ENCODE measurements at regions not wholly inside any gene's neighbourhood (a gene's known extent, or its start where the extent isn't known, plus 50 kb on each side); places are given as distances from the start of the nearest gene placed in this dataset.

DNA sequence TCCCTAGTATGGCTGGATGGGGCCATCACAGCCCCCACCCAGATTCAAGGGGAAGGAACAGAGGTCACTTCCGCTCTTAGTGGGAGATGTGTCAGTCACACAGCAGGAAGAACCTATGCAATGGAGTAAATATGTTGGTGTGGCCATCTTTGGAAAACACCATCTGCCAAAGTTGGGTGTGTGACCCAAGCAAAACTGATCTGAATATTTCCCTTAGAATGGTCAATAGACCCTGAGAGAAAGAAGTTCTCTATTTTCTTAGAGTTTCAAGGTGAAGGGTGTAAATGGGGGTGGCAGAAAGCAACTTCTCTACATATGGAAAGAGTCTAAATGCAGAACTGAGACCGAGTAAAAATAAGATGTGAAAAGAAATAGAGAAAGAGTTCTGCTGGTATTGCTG, 212.7 kb downstream of the ESM1 start:
- no peak for DNase-seq (ENCODE audit: low read depth in 2 of 2)

DNA sequence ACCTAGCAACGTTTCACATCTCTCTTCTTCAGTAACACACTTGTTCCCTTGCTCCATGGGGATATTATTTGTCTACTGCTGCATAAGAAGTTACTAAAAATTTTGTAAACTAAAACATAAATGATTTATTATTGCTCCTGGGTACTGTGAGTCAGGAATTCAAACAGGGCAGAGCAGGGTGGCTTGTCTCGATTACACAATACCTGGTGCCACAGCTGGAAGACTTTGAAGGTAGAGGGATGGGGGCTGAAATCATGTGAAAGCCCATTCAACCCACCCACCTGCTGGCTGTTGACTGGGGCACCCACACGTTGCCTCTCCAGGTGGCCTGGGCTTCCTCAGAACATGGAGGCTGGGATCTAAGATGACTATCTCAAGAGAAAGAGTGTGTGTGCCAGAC, 213.2 kb downstream of the ESM1 start:
- DNase-seq (ENCODE audit: low read depth in 2 of 2), result no peak

DNA sequence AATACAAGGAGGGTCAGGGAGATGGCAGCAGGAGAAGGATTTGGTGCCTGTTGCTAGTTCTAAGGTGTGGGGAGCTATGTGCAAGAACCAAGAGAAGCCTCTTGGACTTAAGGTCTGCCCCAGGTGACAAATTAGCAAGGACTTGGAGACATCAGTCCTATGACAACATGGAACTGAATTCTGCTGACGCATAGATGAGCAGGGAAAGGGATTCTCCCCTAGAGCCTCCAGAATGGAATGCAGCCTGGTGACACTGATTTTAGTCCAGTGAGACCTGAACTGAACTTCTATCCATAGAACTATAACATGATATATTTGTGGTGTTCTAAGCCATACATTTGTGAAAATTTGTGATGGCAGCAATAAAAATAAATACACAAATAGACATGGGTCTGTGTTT, 215.6 kb downstream of the ESM1 start:
- DNase-seq (ENCODE audit: low read depth in 2 of 2), result no peak

DNA sequence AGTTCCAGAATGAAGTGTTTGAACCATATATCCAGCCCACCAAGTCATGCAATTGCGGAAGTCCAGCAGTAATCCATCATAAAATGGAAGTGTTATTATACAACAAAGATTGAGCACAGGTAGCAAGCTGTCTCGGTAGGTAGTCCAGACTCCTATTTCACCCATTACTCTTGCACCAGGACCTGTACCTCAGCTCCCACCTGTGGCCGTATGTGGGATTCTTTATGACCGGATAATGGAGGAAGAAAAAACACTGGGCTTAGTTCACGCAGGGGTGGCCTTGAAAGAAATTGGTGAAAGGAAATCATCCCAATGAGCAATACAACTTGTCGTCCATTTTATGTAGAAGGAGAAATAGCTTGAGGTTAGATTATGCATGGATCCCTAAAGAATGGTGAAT, 216.3 kb downstream of the ESM1 start:
- DNase-seq (ENCODE audit: low read depth in 2 of 2), result no peak

DNA sequence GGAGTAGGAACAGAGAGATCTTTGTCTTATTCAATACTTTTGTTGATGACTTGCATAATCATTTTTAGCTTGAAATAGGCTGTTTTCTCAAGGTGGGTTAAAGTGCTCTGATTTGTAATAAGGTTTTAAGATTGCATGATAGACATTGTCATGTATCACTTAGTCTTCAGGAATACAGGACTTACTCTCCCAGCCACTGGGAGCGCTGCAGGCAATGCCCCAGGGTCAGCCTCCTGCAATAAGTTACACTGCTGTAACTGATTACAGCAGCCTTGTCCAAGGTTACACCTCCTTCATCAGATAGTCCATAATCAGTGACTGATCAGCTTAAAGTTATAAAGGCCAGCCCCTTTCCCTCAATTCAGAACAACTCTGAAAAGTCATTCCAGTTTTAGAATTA, 218.6 kb downstream of the ESM1 start:
- DNase-seq (ENCODE audit: low read depth in 2 of 2), result no peak

DNA sequence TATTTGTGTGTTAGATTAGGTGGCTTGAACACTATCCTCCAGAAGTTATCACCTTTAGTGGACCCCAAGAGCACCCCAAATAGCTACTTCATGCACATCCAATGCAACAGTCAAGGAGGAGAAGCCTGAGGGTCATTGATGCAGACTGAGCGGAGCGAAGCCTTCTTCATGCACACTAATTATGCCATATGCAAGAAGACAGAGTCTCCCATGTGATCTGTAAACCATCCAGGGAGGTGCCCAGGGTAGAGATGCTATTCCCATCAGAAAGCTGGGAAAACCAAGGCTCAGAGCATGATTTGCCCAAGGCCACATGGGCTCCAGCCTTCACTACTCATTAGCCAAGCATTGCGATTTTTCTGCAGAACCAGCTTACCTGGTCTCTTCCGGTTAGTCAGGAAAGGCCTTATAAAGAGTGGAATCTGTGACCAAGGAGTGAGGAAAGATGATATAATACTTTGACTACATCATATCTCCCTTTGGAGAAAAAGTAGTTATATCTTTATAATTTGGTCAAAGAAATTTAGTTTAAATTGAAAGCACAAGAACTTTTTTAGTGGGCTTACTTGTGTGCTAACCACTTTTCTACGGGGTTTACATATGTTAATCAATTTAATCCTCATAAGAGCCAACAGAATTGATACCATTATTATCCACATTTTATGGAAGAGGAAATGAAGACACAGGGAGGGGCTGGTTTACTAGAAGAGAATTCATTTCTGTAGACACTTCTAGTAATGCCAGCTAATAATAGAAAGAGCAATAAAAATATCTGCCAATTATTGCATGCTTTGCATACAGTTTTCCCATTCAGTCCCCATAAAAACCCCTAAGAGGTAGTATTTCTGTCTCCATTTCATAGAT, 220.0 kb downstream of the ESM1 start:
- DNase-seq (ENCODE audit: low read depth in 2 of 2), result no peak

DNA sequence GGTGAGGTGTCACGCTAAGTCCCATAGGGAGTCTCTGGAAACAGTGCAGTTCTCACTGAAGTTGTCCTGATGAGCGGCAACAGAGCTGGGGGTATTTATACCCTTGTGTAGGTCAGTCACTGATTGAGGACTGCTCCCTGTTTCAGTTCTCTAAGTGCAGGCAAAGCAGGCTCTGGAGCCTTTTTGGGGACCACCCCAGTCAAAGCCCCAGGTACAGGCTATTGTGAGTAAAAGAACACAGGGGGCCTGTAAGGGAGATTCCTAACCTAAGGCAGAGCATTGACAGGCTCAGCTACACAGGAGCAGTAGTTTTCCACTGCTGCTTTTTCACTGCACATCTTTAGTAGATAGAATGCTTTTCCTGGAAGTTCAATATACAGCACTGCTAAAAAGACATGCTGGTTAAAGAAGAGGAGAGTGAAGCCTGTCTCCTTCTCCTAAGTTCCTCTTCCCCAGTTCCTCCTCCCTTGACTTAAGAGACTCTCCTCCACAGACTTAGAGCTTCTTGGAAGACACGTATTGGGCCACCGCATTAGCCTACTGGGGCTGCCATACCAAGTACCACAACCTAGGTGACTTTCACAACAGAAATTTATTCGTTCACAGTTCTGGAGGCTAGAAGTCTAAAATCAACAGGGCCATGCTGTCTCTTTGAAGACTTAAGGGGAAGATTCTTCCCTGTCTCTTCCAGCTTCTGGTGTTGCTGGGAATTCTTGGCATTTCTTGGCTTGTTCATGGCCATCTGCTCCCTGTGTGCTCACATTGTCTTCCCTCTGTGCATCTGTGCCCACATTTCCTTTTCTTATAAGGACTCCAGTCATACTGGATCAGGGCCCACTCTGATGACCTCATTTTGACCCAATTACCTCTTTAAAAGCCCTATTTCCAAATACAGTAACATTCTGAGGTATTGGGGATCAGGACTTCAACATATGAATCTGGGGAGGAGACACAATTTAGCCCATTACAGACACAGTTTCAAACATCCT, 221.0 kb downstream of the ESM1 start:
- no peak for DNase-seq (ENCODE audit: low read depth in 2 of 2)

DNA sequence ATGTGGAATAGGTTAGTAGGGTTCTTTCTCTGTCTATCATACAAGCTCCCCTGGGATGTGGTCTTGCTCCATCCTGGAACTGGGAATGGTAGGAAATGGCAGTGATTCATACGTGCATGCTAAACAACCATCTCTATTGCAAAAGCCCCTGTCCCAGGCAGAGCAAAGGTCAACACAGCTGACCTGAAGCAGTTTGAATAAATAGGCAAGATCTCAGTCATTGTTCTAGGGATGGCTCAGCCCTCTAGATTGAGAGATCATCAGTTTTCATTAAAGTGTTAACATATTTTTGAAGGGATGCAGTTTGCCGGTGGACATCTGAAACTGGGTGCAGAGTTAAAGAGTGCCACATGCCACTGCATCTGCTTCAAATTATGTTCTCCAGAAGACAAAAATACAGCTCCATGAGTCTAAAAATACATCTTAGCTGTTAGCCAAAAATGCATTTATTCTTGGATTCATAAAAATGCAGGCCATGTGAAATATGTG, 224.1 kb downstream of the ESM1 start:
- DNase-seq (ENCODE audit: low read depth in 2 of 2), result no peak

DNA sequence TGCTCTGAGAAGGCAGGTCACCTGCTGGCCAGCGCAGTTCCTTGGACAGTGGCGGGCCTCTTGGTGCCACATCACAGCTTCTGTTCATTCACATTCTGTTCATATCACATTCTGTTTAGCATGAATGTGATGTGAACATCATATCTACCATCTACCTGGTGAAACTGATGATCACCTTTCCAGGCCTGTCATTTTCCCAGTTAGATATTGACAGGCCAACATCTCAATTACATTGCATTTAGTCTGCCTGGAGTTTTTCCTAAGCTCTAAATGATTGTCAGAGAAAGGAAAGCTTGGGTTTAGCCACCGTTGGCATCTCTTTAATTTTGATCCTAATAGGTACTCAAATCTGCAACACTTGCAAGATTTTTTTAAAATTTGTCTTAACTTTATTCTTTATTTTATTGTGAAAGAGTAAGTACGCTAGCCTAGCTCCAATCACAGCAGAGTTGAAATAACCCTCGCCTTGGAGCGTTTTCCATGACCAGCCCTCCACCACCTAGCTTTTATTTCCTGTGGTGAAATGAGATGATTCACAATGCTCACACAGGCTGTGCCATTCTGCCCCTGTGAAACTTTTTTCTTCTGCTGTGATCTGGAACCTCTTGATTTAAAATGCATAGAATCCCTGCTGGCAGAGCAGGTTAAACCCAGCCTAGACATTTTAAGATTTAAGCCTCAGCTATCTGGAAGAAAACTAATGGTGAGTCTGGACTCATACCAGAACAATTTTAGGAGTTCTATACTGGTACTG, 225.0 kb downstream of the ESM1 start:
- no peak for DNase-seq (ENCODE audit: low read depth in 2 of 2)

DNA sequence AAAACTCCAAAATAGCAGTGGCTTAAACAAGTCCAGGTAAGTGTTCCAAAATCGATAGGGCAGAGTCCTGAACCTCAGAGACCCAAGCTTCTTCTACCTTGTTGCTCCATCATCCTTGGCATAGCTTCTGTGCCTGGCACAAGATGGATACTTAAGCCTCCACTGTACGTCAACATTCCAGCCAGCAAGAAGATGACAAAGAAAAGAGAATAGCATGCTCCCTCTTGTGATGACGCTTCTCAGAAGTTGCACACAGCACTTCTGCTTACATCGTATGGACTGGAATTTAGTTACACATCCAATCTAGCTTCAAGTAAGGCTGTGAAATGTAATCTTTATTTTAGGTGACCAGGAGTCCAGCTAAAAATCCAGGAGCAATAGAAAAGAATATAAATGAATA, 227.4 kb downstream of the ESM1 start:
- no peak for DNase-seq (ENCODE audit: low read depth in 2 of 2)

DNA sequence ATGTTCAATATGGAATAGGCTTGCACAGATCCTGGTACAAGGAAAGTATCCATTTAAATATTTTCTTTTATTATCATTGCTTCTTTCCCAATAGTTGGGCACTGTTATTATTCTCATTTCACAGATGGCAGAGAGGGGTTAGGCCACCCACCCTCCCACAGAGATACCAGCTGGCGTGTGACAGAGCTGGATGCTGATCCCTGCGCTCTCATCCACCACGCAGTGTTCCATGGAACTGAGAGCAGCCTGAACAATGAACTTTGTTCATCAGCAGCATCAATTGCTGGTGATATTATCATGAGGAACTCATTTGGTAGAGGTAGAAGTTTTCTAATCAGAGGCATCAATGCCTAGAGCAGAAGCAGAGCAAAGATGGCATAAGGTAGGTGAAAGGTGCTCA, 227.9 kb downstream of the ESM1 start:
- no peak for DNase-seq (ENCODE audit: low read depth in 2 of 2)

DNA sequence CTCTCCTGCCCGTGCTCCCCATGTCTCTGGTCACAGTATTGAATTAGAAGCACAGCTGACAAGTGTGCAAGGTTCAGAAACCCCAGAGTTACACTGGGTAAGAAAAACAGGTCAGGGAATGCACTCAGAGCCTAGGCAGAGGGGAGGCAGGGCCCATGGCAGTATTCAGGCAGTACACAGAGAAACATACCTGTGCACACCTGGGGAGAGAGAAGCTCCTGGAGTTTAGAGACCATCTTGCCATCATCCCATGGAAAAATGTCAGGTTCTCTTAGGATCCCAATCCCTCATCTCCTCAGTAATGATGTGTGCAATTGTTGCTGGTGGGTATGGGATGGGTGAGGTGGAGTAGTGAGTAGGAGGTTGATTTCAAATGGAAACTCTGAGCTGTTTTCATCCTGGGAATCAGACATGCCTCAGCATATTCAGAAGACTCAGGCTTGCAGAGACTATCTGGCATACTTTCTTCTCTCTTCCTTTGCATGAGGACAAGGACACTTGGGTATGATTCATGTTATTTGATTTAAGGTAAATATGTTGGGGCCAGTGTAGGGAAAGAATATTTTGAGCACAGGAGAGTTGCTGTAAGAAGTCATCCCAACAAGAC, 228.5 kb downstream of the ESM1 start:
- no peak for DNase-seq (ENCODE audit: low read depth in 2 of 2)

DNA sequence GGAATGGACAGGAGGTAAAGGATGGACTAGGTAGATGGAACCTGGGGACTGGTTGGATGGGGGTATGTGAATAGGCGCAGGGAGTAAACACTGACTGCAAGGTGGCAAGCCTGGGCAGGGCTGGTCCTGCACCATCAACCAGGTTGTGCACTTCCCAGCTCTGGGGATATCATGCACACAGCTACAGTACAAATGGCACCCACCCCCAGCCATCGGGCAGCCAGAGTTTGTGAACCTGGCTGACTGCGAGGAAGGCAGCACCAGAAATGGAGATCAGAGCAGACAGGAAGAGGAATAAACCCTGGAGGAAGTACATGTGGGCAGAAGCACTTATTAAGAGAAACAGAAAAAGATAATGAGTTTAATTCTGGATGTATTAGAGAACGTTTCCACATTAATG, 229.1 kb downstream of the ESM1 start:
- DNase-seq (ENCODE audit: low read depth in 2 of 2), result no peak

DNA sequence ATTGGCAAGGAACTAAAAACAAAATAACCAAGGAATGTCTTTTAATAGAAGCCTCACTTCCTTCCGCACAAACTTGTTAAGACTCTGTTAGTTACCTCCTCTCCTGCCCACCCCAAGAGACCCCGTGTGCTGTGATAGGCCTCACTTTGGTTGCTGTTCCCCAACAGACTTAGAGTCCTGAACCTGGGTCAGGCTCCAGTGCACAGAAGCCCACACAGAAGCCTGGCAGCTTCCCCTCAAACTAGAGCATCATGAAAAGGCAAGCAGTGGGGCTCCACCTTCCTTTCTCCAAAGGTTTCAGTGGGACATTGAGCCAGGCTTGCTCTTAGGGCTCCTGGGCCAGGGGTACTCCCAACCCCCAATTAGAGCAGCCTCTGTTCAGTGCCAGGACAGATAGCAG, 230.5 kb downstream of the ESM1 start:
- no peak for DNase-seq (ENCODE audit: low read depth in 2 of 2)

DNA sequence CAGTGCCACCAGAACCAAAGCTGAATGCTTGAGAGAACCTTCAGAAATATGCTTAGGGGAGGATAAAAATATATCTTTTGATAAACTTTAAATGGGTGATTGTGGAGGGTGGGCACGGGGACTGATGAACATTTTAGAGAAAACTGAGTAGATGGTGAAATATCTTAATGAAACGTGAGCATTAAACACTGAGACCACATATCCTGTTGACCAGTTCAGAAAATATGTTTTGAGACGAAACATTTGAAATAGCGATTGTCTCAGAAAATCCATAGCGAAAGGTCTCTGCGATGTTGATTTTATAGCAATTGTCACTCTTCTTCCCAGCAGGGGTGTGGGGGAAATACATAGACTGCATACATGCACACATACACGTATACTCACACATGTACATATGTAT, 231.0 kb downstream of the ESM1 start:
- no peak for DNase-seq (ENCODE audit: low read depth in 2 of 2)

DNA sequence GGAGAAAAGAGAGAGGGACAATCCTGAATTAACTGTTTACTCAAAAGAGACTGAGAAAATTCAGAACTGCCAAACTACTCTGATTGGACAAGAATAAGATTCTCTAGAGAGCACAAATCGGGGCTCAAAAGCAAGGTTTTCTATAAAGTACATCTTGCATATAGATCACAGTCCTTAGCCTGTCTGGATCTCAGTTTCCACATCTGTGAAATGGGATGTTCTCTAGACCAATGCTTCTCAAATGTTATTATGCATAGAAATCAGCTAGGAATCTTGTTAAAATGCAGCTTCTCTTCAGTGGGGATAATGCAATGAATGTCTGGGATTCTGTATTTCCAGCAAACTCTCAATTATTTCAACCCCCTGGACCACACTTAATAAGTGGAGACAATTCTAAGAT, 231.6 kb downstream of the ESM1 start:
- DNase-seq (ENCODE audit: low read depth in 2 of 2), result no peak

DNA sequence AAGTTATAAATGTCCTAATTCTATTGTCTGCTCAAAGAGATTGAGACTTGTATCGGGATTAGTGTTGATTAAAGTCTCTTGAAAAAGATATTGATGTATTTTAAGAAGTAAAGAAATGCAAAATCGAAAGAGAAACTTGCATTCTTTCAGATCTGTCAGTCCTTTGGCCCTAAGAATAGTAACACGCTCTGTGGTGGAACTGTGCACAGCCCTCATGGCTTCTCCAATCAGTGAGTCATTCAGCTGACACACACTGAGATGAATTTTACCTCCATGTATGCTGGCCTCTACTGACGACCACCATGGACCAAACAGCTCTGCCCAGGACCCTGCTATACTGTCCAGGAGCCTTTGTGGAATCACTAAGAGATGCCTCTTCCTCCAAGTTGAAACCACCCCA, 232.4 kb downstream of the ESM1 start:
- no peak for DNase-seq (ENCODE audit: low read depth in 2 of 2)

DNA sequence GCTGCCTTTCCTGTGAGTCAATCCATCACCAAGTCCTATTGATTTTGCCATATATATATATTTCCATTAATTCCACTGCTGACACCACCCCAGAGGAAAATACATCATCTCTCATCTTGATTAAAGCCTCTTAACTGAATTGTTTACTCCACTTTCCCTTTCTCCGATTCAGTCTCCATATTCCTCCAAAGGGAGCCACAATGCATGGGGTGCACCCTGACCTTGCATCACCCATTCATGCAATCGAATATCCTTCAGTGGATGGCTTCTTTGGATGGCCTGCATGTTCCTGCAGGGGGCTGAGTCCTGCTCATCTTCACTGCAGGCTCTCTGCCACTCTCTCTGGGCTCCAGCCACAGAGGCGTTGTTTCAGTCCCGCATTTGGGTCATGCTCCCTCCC, 231.0 kb downstream of the SNX18 start:
- no peak for DNase-seq (ENCODE audit: low read depth in 2 of 2)

DNA sequence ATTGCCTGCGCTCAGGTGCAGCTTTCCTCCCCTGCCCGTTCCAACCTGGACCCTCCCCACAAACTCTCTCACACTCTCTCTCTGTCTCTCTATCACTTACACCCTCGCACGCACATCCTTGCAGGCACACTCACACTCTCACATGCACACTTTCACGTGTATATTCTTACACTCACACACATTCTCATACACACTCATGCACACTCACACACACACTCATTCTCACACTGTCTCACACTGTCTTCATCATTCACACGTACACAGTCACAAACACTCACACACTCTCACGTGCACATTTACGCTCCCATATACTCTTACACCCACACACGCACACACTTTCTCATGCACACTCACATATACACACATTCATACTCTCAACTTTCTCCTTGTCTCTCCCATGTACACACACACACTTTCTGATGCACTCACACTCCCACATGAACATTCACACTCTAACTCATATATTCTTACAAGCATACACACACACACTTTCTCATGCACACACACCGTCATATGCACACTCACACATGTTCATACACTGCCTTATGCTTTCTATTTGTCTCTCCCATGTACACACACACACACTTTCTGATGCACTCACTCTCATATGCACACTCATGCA, 229.3 kb downstream of the SNX18 start:
- no peak for DNase-seq (ENCODE audit: low read depth in 2 of 2)

DNA sequence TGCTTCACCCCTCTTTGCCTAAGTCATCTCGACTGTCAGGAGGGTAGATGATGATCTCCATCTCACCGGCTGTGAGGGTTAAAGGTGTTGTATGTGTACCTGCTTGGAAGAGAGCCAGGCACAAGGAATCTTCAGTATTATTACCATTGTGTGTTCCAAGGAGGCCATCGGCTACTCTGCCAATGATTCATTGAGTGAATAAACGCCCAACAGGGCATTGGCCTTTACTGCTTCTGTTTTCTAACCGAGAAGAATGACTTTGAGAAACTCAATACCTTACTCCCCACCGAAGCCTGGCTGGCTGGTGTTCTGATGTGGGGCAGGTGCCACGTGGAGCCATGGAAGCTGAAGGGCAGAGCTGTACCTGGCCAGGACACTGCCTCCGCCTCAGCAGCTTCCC, 228.8 kb downstream of the SNX18 start:
- no peak for DNase-seq (ENCODE audit: low read depth in 2 of 2)

DNA sequence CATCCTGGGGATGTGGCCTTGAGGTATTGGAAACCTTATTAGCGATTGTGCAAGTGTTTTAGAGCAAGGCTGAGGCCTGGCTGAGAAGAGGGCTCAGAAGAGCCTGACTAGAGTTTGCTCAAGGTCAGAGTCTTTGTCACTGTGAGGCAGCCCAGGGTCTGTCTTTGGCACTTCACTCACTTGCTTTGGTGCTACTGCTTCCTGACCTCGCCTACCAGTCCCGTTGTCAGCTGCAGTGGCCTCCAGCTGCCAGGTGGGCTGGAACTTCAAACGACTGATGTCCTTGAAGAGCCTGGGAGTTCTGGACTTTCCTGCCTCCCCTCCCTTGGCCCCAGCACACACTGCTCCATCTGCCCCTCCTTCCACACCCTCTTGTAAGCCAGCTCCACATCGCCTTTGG, 228.0 kb downstream of the SNX18 start:
- no peak for DNase-seq (ENCODE audit: low read depth in 2 of 2)
